OCI-LY3 (cell line): ENCODE measurements at regions not wholly inside any gene's neighbourhood (a gene's known extent, or its start where the extent isn't known, plus 50 kb on each side); places are given as distances from the start of the nearest gene placed in this dataset.

Source experiments
- CTCF ChIP-seq: fragments of 200-600, 300-600 bp; sonication (generic); IDR thresholded peaks from 2 replicates; pipeline ENCODE4 v1.5.1; 2014; ENCODE audit warnings: antibody characterized with exemption, low read length, low read depth
- EZH2phosphoT487 ChIP-seq: fragments of 200-600 bp; shearing (Covaris generic); IDR thresholded peaks from 2 replicates; pipeline ENCODE4 v1.6.1; 2018; ENCODE audit warnings: antibody characterized with exemption, mixed run types, low read depth

GRCh38 chr2:81672516-81672915, 1368.0 kb upstream of the LRRTM1 start:
- no peak for TF ChIP-seq CTCF
- no peak for TF ChIP-seq EZH2phosphoT487
